SK-N-SH treated with all-trans-retinoic acid at 6 μM for 48 hours (cell line): ENCODE measurements at regions not wholly inside any gene's neighbourhood (a gene's known extent, or its start where the extent isn't known, plus 50 kb on each side); places are given as distances from the start of the nearest gene placed in this dataset.

Source experiments
- GLIS3 ChIP-seq: fragments of 250-450 bp; sonication (Bioruptor Pico); IDR thresholded peaks from 2 replicates; pipeline ENCODE4 v1.5.0; 2020; ENCODE audit warnings: mild to moderate bottlenecking, moderate library complexity
- RARB ChIP-seq: fragments of 250-450 bp; sonication (Bioruptor Pico); IDR thresholded peaks from 2 replicates; pipeline ENCODE4 v1.8.0; 2021; ENCODE audit warnings: mild to moderate bottlenecking, moderate library complexity
- TCF4 ChIP-seq: fragments of 250-450 bp; sonication (Bioruptor Pico); IDR thresholded peaks from 2 replicates; pipeline ENCODE4 v1.8.0; 2021; ENCODE audit warnings: mild to moderate bottlenecking, moderate library complexity, borderline replicate concordance
- TOX ChIP-seq: fragments of 250-450 bp; sonication (Bioruptor Pico); IDR thresholded peaks from 2 replicates; pipeline ENCODE4 v1.8.0; 2021; ENCODE audit warnings: mild to moderate bottlenecking, moderate library complexity, borderline replicate concordance
- ZFP3 ChIP-seq: fragments of 250-450 bp; sonication (Bioruptor Pico); IDR thresholded peaks from 2 replicates; pipeline ENCODE4 v1.5.0; 2020; ENCODE audit warnings: mild to moderate bottlenecking, moderate library complexity

- TF ChIP-seq TCF4 (CRISPR knock-in tag) (no peak), TOX (no peak), RARB (CRISPR knock-in tag) (no peak), GLIS3 (CRISPR knock-in tag) (no peak), ZFP3 (no peak)
Measured at GRCh38 chr13:112161521-112162301, 94.8 kb downstream of the SOX1 start.
